Smooth muscle cell (in vitro differentiated cells): ENCODE measurements at regions not wholly inside any gene's neighbourhood (a gene's known extent, or its start where the extent isn't known, plus 50 kb on each side); places are given as distances from the start of the nearest gene placed in this dataset.
"Not testable (repeated sequence)": the region's sequence is repeated elsewhere in the genome, so short reads cannot be mapped to it uniquely, and the experiment has no call there.

Source experiments
- DNase-seq: peaks from one replicate; lab custom pipeline; 2025; ENCODE audit not compliant: unreplicated experiment; lab: John Stamatoyannopoulos, UW
- H2AFZ ChIP-seq: fragments of 200-600 bp; sonication (generic); 2 replicates; pipeline ENCODE4 v1.6.0; 2016; ENCODE audit warnings: antibody characterized with exemption, low read depth, mild to moderate bottlenecking
- H3F3A ChIP-seq: fragments of 200-600 bp; sonication (generic); 2 replicates; pipeline ENCODE4 v1.6.0; 2017; ENCODE audit warnings: antibody characterized with exemption, low read depth
- H3K27ac ChIP-seq: fragments of 200-600 bp; sonication (generic); 2 replicates; pipeline ENCODE4 v1.5.1; 2016; ENCODE audit warnings: low read depth, mild to moderate bottlenecking
- H3K27me3 ChIP-seq: fragments of 200-600 bp; sonication (generic); 2 replicates; pipeline ENCODE4 v1.6.1; 2016; ENCODE audit warnings: low read depth, mild to moderate bottlenecking
- H3K36me3 ChIP-seq: fragments of 200-600 bp; sonication (generic); 2 replicates; pipeline ENCODE4 v1.5.1; 2016; ENCODE audit warnings: low read depth
- H3K4me1 ChIP-seq: fragments of 200-600 bp; sonication (generic); 2 replicates; pipeline ENCODE4 v1.5.1; 2016; ENCODE audit warnings: low read depth
- H3K4me2 ChIP-seq: fragments of 200-600 bp; sonication (generic); 2 replicates; pipeline ENCODE4 v1.6.0; 2016; ENCODE audit warnings: mild to moderate bottlenecking
- H3K4me3 ChIP-seq: fragments of 200-600 bp; sonication (generic); 2 replicates; pipeline ENCODE4 v1.5.1; 2016; ENCODE audit warnings: mild to moderate bottlenecking
- H3K79me2 ChIP-seq: fragments of 200-600 bp; sonication (generic); 2 replicates; pipeline ENCODE4 v1.6.0; 2016; ENCODE audit warnings: low read depth, mild to moderate bottlenecking
- H3K9ac ChIP-seq: fragments of 200-600 bp; sonication (generic); 2 replicates; pipeline ENCODE4 v1.6.0; 2016; ENCODE audit warnings: low read depth
- H3K9me3 ChIP-seq: fragments of 200-600 bp; sonication (generic); replicated peaks from 2 replicates; pipeline ENCODE4 v1.5.1; 2016; ENCODE audit warnings: low read depth
- H4K20me1 ChIP-seq: fragments of 200-600 bp; sonication (generic); 2 replicates; pipeline ENCODE4 v1.6.0; 2016; ENCODE audit warnings: low read depth
- WGBS: methylation state at CpG from one replicate; pipeline ENCODE4 v1.1.7; 2016; ENCODE audit warnings: low lambda C conversion rate; 5-methylcytosine and 5-hydroxymethylcytosine counted together
- TF ChIP-seq, protein P1 (sequence below): fragments of 200-600 bp; sonication (generic); IDR thresholded peaks from 2 replicates; pipeline ENCODE4 v1.5.1; 2017; ENCODE audit warnings: borderline replicate concordance, mild to moderate bottlenecking, antibody characterized with exemption; ENCODE audit not compliant: insufficient read depth, poor library complexity, severe bottlenecking

DNA sequence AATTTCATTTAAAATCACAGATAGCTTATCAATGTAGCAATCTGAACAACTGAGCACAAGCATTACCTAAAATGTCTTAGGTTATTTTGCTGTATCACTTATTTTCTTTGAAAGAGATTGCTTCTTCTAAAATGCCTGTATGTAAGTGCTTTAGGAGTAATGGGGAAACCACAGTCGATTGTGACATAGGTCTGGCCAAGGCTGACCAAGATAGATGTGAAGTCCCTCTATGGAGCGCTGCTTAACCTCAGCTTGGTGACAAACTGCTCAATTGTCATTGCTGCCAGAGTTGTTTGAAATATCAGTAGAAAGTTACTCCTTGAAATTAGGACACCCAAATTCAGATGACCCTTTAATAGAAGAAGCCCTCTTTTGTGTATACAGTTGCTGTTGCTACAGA, 401.9 kb upstream of the NDST4 start:
- TF ChIP-seq, protein P1, sequence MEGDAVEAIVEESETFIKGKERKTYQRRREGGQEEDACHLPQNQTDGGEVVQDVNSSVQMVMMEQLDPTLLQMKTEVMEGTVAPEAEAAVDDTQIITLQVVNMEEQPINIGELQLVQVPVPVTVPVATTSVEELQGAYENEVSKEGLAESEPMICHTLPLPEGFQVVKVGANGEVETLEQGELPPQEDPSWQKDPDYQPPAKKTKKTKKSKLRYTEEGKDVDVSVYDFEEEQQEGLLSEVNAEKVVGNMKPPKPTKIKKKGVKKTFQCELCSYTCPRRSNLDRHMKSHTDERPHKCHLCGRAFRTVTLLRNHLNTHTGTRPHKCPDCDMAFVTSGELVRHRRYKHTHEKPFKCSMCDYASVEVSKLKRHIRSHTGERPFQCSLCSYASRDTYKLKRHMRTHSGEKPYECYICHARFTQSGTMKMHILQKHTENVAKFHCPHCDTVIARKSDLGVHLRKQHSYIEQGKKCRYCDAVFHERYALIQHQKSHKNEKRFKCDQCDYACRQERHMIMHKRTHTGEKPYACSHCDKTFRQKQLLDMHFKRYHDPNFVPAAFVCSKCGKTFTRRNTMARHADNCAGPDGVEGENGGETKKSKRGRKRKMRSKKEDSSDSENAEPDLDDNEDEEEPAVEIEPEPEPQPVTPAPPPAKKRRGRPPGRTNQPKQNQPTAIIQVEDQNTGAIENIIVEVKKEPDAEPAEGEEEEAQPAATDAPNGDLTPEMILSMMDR: no peak
- DNase-seq: no peak
- Histone ChIP-seq H3K36me3 (no peaks in the 10 kb centered on the region), H3K9me3 (no peaks in the 10 kb centered on the region), H3K9ac (no peak overlapping the region), H3K79me2 (no peaks in the 10 kb centered on the region), H3F3A (no peaks in the 10 kb centered on the region), H2AFZ (no peak overlapping the region), H3K4me1 (no peaks in the 10 kb centered on the region), H3K27me3 (no peaks in the 10 kb centered on the region), H3K4me3 (no peak overlapping the region), H4K20me1 (no peaks in the 10 kb centered on the region), H3K27ac (no peak overlapping the region), H3K4me2 (no peak overlapping the region)
- 91% methylated on average over 2 of the region's 2 CpGs for WGBS

DNA sequence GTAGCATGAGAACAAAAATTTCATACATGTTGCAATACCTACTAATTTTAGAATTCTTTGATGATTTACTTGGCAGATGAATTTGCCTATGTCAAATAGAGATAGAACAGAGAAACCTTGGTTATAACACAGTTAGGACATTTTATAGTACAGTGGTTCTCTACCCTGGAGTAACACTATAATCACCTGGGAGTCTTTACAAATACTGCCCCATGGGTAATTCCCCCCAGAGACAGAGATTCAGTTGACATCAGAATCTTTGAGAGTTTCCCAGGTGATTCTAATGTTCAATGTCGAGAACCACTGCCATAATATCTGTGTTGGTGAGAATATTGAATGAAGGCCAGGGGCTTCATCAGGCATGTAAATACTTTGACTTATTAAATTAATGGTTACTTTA, 401.3 kb upstream of the NDST4 start:
- no peaks in the 10 kb centered on the region for H3K4me1 ChIP-seq
- no peaks in the 10 kb centered on the region for H3K36me3 ChIP-seq
- WGBS: 96% methylated on average over 1 of the region's 1 CpG
- no peak overlapping the region for H3K27ac ChIP-seq
- DNase-seq: no peak
- no peak overlapping the region for H2AFZ ChIP-seq
- no peak overlapping the region for H3K4me3 ChIP-seq
- H3K9me3 ChIP-seq: no peaks in the 10 kb centered on the region
- H3F3A ChIP-seq: no peaks in the 10 kb centered on the region
- TF ChIP-seq, protein P1: no peak
- no peaks in the 10 kb centered on the region for H3K79me2 ChIP-seq
- no peak overlapping the region for H3K4me2 ChIP-seq
- no peak overlapping the region for H3K9ac ChIP-seq
- no peaks in the 10 kb centered on the region for H4K20me1 ChIP-seq
- no peaks in the 10 kb centered on the region for H3K27me3 ChIP-seq

DNA sequence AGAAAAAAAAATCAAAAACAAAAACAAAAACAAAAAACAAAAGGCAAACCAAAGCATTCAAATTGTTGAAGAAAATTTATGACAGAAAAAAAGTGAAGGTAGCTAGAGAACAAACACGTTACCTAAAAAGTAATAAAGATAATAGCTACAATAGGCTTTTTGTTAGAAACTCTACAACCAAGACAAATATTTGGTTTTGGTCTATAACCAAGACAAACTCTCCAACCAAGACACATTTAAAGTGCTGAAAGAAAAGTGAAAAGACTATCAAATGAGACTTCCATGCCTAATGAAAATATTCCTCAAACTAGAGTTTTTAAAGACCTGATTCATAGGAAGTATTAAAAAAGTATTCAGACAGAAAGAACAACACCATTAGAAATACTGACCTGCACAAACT, 391.9 kb upstream of the NDST4 start:
- no peak for DNase-seq
- WGBS: 78% methylated on average over 1 of the region's 1 CpG
- TF ChIP-seq, protein P1: no peak
- H3K27ac ChIP-seq: no peak overlapping the region
- no peaks in the 10 kb centered on the region for H3K4me1 ChIP-seq
- H4K20me1 ChIP-seq: no peaks in the 10 kb centered on the region
- H3K27me3 ChIP-seq: no peaks in the 10 kb centered on the region
- no peak overlapping the region for H2AFZ ChIP-seq
- no peaks in the 10 kb centered on the region for H3F3A ChIP-seq
- H3K4me2 ChIP-seq: no peak overlapping the region
- no peak overlapping the region for H3K4me3 ChIP-seq
- no peaks in the 10 kb centered on the region for H3K79me2 ChIP-seq
- no peaks in the 10 kb centered on the region for H3K36me3 ChIP-seq
- no peaks in the 10 kb centered on the region for H3K9me3 ChIP-seq
- H3K9ac ChIP-seq: no peak overlapping the region

DNA sequence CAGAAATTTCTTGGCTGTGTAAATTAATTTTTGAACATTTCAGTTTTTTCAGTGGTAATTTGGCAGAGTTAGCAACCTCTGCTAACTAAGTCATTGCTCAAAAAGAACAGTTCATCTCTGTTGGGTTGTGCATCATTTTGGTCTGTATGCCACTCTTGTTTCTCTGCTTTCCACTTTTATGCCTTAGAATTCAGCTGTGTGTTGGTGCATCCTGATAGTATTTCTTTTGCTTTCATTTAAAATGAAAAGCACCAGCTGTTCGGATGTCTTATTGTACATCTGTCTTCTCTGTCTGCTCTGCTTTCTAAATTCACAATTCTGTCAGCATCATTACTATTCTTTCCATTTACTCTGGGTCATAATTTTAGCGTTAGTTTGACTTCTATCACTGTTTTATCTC, 388.2 kb upstream of the NDST4 start:
- WGBS: 90% methylated on average over 2 of the region's 2 CpGs
- Histone ChIP-seq H3K4me1 (no peaks in the 10 kb centered on the region), H3K9ac (no peak overlapping the region), H3K36me3 (no peaks in the 10 kb centered on the region), H3K27me3 (no peaks in the 10 kb centered on the region), H3K27ac (no peak overlapping the region), H3K79me2 (no peaks in the 10 kb centered on the region), H2AFZ (no peak overlapping the region), H4K20me1 (no peaks in the 10 kb centered on the region), H3K9me3 (no peaks in the 10 kb centered on the region), H3F3A (no peaks in the 10 kb centered on the region), H3K4me3 (no peak overlapping the region), H3K4me2 (no peak overlapping the region)
- TF ChIP-seq, protein P1: no peak
- no peak for DNase-seq

DNA sequence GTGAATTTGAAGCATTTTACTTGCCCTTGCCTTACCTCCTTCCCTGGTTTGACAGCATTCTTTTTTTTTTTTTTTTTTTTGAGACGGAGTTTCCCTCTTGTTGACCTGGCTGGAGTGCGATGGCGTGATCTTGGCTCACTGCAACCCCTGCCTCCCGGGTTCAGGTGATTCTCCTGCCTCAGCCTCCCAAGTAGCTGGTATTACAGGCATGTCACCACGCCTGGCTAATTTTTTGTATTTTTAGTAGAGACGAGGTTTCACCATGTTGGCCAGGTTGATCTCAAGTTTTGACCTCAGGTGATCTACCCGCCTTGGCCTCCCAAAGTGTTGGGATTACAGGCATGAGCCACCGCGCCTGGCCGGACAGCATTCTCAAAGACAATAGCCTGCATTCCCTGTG, 380.4 kb upstream of the NDST4 start:
- H3K4me3 ChIP-seq, H3K4me2 ChIP-seq, H3K36me3 ChIP-seq, H3K27me3 ChIP-seq, H3F3A ChIP-seq, DNase-seq, H3K79me2 ChIP-seq, H2AFZ ChIP-seq, H3K4me1 ChIP-seq, H3K9me3 ChIP-seq, H3K9ac ChIP-seq, H4K20me1 ChIP-seq, H3K27ac ChIP-seq: not testable (repeated sequence)
- WGBS: 87% methylated on average over 10 of the region's 10 CpGs
